Stimulated activated CD8-positive, alpha-beta memory T cell treated with anti-CD3 and anti-CD28 coated beads, Interleukin-15, amount 100 ng/mL, for 4 hours (primary cell): ENCODE measurements at regions not wholly inside any gene's neighbourhood (a gene's known extent, or its start where the extent isn't known, plus 50 kb on each side); places are given as distances from the start of the nearest gene placed in this dataset.
"Not testable (repeated sequence)": the region's sequence is repeated elsewhere in the genome, so short reads cannot be mapped to it uniquely, and the experiment has no call there.

Experiments
- DNase-seq, 2 donors: peaks; one replicate each; pipeline ENCODE4 v3.0.0-alpha.2; 2020; ENCODE audit warnings: low read depth in 2 of 2

- DNase-seq, result not testable (repeated sequence)
These were observed 51.5 kb downstream of the VPREB1 start for GRCh38 chr22:22296047-22296446.

GRCh38 chr22:22297159-22297793 is 52.7 kb downstream of the VPREB1 start:
- not testable (repeated sequence) for DNase-seq

DNA sequence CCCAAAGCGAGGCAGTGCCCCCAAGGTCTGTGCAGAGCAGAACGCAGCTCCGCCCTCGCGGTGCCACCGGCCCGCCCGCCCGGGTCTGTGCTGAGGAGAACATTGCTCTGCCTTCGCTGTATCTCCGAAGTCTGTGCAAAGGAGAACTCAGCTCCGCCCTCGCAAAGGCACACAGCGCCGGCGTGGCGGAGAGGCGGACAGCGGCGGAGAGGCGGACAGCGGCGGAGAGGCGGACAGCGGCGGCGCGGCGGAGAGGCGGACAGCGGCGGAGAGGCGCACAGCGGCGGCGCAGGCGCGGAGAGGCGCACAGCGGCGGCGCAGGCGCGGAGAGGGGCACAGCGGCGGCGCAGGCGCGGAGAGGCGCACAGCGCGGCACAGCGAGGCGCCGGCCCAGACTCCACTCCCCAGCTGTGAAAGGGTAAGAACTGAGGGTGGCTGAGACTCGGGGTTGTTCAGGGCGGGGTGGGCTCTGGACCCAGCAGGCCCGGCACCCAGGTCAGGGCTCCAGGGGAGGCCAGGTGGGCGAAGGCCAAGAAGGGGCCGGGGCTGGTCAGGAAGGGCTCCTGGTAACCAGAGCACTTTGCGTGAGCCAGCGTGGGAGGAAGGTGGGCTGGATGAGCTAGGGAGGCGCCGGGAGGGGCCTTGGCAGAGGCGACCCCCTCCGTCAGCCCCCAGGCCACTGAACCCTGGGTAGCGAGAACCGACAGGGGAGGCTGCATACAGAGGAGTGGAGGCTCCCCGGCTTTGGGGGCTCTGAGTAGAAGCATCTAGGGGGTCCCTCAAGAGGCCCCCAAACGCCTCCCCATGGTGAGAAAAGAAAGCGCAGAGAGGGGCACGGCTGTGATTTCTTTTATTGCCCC is 53.4 kb downstream of the VPREB1 start:
- peak; percentile 38 to 66 for DNase-seq

DNA sequence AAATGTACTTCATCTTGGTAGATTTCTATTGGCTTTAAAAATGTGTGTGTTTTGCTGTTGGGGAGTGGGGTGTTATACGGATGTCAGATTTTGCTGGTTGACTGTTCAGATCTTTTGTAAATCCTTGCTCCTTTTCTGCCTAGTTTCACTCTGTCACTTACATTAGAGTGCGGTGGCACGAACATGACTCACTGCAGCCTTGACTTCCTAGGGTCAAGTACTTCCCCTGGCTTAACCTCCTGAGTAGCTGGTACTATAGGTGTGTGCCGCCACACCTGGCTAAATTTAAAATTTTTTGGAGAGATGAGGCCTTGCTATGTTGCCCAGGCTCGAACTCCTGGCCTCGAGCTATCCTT is 54.0 kb downstream of the VPREB1 start:
- DNase-seq, result not testable (repeated sequence)

- DNase-seq, result not testable (repeated sequence)
These were observed 55.9 kb downstream of the VPREB1 start for GRCh38 chr22:22300511-22300910.

- DNase-seq, result not testable (repeated sequence)
These were observed 56.4 kb downstream of the VPREB1 start for GRCh38 chr22:22300946-22301345.

DNA sequence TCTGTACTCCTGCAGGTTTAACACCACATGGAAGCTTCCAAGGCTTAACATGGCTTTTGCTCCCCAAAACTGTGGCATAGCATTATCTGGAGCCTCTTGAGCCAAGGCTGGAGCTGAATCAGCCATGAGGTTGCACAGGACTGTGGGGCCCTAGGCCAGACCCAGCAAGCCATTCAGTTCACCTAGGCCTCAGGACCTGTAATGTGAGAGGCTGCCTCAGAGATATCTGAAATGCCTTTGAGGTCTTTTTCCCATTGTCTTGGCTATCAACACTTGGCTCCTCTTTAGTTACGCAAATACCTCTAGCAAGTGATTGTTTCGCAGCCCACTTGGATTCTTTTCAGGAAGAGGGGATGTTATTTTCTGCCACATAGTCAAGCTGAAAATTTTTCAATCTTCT is 72.0 kb downstream of the VPREB1 start:
- DNase-seq, result no peak

DNA sequence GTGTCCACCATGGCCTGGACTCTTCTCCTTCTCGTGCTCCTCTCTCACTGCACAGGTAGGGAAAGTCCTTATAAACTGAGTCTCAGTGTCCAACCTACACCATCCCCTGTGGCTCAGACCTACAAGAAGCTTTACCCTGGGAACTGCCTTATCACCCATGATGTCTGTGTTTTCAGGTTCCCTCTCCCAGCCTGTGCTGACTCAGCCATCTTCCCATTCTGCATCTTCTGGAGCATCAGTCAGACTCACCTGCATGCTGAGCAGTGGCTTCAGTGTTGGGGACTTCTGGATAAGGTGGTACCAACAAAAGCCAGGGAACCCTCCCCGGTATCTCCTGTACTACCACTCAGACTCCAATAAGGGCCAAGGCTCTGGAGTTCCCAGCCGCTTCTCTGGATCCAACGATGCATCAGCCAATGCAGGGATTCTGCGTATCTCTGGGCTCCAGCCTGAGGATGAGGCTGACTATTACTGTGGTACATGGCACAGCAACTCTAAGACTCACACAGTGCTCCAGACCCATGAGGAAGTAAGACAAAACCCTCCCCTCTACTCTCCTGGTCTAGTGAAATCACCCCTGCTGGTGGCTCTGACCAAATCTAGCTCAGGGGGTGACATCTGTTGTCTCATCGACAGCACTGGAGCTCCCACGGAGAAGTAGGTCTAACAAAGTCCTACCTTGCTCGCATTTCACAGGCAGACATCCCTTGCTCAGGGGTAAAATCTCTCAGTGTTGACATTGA is 74.3 kb downstream of the VPREB1 start:
- DNase-seq, result no peak

DNA sequence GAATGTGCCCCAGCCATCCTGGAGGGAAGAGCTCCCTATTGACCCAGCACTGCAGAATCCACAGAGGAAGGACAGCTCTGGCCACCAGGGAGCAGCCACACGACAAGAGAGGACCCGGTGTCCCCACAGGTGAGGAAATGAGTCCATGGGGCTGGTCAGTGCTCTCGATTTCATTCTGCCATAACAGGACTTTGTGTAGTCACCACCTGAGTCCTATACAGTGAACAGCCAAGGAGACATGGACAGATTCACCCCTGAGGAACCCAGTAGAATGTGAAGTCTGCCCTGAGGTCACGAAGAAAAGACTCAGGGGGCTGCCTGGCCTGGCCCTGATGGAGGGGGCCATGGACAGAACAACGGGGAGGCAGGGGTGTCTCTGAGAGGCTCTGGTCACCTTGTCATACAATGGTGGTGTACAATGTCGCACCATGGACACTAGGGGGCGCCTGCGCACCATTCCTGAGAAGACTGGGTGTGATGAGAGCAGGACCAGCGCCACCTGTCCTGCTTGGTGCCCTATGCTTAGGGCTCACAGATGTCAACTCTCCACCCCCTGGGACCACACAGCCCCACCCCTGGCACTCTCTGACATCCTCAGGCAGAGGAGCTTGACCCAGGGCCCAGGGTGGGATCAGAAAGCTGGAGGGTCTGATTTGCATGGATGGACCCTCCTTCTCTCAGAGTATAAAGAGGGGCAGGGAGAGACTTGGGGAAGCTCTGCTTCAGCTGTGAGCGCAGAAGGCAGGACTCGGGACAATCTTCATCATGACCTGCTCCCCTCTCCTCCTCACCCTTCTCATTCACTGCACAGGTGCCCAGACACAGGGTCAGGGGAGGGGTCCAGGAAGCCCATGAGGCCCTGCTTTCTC is 77.4 kb downstream of the VPREB1 start:
- peak in 1 of 2 donors; percentile 24 for DNase-seq

DNA sequence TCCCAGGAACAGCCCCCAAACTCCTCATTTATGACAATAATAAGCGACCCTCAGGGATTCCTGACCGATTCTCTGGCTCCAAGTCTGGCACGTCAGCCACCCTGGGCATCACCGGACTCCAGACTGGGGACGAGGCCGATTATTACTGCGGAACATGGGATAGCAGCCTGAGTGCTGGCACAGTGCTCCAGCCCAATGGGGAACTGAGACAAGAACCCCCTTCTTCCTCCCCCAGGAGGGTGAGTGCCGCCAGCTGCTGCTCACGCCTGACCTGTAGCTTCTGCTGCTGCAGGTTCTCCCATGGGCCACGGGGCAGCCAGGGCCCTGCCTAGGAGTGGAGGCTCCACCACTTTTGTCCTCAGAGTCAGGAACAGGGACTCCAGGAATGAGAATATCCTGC is 78.2 kb downstream of the VPREB1 start:
- DNase-seq, result no peak

DNA sequence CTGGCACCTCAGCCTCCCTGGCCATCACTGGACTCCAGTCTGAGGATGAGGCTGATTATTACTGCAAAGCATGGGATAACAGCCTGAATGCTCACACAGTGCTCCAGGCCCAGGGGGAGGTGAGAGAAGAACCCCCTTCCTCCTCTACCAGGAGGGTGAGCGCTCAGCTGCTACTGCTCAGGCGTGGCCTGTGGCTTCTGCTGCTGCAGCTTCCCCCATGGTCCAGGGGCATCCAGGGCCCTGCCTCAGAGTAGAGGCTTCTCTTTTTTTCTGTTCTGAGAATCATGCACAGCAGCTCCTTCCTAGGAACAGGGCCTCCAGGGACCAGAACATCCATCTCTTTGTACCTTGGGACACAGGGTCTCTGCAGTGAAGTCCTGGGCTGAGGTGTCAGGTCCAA is 83.1 kb downstream of the VPREB1 start:
- DNase-seq, result no peak

GRCh38 chr22:22329792-22330191 is 85.2 kb downstream of the VPREB1 start:
- DNase-seq, result no peak

GRCh38 chr22:22335640-22336039 is 91.1 kb downstream of the VPREB1 start:
- DNase-seq, result not testable (repeated sequence)

DNA sequence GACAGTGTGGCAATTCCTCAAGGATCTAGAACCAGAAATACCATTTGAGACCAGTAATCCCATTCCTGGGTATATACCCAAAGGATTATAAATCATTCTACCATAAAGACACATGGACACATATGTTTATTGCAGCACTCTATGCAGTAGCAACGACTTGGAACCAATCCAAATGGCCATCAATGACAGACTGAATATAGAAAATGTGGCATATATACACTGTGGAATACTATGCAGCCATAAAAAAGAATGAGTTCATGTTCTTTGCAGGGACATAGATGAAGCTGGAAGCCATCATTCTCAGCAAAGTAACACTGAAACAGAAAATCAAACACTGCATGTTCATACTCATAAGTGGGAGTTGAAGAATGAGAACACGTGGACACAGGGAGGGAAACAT is 91.7 kb downstream of the VPREB1 start:
- DNase-seq, result not testable (repeated sequence)

GRCh38 chr22:22338778-22339177 is 94.2 kb downstream of the VPREB1 start:
- not testable (repeated sequence) for DNase-seq

GRCh38 chr22:22341736-22342135 is 97.2 kb downstream of the VPREB1 start:
- DNase-seq, result no peak

DNA sequence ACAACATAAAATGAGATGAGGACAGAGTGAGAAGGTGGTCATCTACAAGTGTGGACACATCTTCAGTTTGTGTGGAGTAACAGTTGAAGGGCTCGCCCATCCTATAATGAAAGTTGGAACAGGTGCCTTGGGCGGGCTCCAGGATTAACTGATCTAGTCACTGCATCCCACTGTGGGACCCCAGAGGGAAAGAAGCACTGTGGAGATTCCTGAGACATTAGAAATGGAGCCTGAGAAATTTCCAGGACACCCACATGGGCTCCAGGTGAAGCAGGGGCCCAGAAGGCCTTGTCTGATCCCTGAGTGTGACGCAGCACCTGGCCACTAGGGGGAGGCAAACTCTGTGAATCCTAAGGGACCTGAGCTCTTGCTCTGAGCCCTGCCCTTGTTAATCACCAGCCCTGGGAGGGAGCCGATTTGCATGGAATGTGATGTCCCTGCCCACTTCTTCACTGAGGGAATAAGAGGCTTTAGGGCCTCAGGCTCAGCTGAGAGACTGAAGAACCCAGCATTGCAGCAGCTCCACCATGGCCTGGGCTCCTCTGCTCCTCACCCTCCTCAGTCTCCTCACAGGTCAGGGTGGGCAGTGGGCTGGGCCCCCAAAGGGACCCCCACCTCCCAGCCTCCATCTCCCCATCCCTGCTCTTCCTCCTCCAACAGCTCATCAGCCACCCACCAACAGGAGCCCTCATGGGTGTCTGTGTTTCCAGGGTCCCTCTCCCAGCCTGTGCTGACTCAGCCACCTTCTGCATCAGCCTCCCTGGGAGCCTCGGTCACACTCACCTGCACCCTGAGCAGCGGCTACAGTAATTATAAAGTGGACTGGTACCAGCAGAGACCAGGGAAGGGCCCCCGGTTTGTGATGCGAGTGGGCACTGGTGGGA is 98.4 kb downstream of the VPREB1 start:
- peak; percentile 15 to 36 for DNase-seq

- no peak for DNase-seq
These were observed 99.2 kb downstream of the VPREB1 start for GRCh38 chr22:22343581-22344296.

DNA sequence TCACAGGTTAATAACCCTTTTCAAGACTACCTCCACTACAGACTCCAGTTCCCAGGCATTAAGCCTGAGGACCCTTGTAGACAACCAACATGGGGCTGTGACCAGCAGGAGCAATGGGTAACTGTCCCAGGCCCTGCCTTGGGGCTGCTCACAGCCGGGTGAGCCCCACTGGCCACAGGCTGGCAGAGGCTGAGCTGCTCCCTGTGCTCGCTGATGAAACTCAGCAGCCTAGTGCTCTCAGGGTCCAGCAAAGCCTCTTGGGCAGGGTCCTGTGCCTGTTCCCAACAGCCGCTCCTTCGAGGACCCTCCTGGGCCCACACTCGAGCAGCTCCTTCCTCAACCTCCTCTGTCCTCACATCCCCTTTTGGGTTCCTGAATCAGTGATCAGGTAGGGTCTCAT is 99.8 kb downstream of the VPREB1 start:
- no peak for DNase-seq

DNA sequence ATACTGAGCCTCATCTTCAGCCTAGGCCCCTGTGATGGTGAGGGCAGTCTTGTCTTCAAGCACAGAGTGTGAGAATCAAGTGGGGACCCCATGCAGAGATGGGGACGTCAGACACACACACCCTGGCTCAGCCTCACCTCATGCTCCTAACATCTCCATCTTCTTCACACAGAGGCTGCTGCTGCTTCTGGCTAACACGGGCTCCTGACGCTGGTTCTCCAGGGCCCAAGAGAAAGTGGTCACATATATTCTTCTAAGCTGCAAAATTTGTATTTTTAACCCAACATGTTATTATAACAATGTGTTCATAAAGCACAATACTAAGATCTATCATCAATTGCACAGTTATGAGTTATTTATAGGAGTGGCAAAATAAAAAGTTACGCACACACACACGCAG is 101.2 kb downstream of the VPREB1 start:
- no peak for DNase-seq
